Neural cell (in vitro differentiated cells): ENCODE measurements at regions not wholly inside any gene's neighbourhood (a gene's known extent, or its start where the extent isn't known, plus 50 kb on each side); places are given as distances from the start of the nearest gene placed in this dataset.

ENCODE experiments used
- EZH2 ChIP-seq: fragments of 200-600, 300-800 bp; shearing (Covaris generic), sonication (generic); IDR thresholded peaks from 2 replicates; pipeline ENCODE4 v1.6.1; 2014; ENCODE audit warnings: antibody characterized with exemption, low read length, borderline replicate concordance, mild to moderate bottlenecking; ENCODE audit not compliant: insufficient read depth, poor library complexity, severe bottlenecking
- RAD21 ChIP-seq: fragments of 450-650 bp; conservative IDR thresholded peaks from 2 replicates; pipeline ENCODE4 v1.6.1; 2014; ENCODE audit warnings: antibody characterized with exemption, mild to moderate bottlenecking, moderate library complexity
- TAF1 ChIP-seq: IDR thresholded peaks from 2 replicates; pipeline ENCODE4 v1.6.1; 2012; ENCODE audit warnings: low read depth
- TF ChIP-seq, protein P1 (sequence below): fragments of 450-650 bp; IDR thresholded peaks from 2 replicates; pipeline ENCODE4 v1.5.1; 2014; ENCODE audit warnings: antibody characterized with exemption, mild to moderate bottlenecking, moderate library complexity; ENCODE audit not compliant: poor library complexity, severe bottlenecking
- TF ChIP-seq, protein P2 (sequence below): IDR thresholded peaks from 2 replicates; pipeline ENCODE4 v1.6.1; 2012; ENCODE audit warnings: borderline replicate concordance

DNA sequence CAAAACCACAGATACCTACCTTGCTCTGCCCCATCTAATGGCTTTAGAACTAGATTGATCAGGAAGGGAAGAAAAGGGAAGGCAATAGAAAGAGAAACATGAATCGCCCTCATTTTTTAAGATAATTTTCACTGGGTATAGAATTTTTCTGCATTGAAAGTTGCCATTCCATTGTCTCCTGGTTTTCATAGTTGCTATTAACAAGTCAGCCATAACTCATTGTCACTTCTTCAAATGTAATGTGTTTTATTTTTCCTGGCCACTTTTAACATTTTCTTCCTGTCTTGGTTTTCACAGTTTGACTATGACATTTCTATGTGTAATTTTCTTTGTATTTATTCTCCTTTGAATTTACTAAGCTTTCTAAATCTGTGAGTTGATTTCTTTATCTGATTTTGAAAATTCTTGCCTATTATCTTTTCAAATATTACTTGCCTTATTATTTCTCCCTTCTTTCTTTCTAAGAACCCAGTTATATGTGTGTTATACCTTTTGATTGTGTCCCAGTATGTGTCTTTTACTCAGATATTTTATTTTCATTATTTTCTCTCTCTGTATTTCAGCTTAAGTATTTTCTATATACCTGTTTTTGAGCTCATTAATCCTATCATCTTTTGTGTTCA is 85.5 kb upstream of the GLI2 start:
- TF ChIP-seq, protein P1, sequence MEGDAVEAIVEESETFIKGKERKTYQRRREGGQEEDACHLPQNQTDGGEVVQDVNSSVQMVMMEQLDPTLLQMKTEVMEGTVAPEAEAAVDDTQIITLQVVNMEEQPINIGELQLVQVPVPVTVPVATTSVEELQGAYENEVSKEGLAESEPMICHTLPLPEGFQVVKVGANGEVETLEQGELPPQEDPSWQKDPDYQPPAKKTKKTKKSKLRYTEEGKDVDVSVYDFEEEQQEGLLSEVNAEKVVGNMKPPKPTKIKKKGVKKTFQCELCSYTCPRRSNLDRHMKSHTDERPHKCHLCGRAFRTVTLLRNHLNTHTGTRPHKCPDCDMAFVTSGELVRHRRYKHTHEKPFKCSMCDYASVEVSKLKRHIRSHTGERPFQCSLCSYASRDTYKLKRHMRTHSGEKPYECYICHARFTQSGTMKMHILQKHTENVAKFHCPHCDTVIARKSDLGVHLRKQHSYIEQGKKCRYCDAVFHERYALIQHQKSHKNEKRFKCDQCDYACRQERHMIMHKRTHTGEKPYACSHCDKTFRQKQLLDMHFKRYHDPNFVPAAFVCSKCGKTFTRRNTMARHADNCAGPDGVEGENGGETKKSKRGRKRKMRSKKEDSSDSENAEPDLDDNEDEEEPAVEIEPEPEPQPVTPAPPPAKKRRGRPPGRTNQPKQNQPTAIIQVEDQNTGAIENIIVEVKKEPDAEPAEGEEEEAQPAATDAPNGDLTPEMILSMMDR, result no peak
- TF ChIP-seq RAD21, result no peak
- TF ChIP-seq EZH2, result no peak
- TF ChIP-seq, protein P2, sequence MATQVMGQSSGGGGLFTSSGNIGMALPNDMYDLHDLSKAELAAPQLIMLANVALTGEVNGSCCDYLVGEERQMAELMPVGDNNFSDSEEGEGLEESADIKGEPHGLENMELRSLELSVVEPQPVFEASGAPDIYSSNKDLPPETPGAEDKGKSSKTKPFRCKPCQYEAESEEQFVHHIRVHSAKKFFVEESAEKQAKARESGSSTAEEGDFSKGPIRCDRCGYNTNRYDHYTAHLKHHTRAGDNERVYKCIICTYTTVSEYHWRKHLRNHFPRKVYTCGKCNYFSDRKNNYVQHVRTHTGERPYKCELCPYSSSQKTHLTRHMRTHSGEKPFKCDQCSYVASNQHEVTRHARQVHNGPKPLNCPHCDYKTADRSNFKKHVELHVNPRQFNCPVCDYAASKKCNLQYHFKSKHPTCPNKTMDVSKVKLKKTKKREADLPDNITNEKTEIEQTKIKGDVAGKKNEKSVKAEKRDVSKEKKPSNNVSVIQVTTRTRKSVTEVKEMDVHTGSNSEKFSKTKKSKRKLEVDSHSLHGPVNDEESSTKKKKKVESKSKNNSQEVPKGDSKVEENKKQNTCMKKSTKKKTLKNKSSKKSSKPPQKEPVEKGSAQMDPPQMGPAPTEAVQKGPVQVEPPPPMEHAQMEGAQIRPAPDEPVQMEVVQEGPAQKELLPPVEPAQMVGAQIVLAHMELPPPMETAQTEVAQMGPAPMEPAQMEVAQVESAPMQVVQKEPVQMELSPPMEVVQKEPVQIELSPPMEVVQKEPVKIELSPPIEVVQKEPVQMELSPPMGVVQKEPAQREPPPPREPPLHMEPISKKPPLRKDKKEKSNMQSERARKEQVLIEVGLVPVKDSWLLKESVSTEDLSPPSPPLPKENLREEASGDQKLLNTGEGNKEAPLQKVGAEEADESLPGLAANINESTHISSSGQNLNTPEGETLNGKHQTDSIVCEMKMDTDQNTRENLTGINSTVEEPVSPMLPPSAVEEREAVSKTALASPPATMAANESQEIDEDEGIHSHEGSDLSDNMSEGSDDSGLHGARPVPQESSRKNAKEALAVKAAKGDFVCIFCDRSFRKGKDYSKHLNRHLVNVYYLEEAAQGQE, result no peak
- no peak for TF ChIP-seq TAF1
